GM23338 (cell line): ENCODE measurements at regions not wholly inside any gene's neighbourhood (a gene's known extent, or its start where the extent isn't known, plus 50 kb on each side); places are given as distances from the start of the nearest gene placed in this dataset.

Experiments
- ATAC-seq: fragments of 200-7000 bp; cut with Tn5 transposase; 3 replicates; pipeline ENCODE4 v1.9.1; 2020
- DNase-seq: peaks from one replicate; pipeline ENCODE4 v3.0.0-alpha.2; 2015; ENCODE audit warnings: low spot score
- H2AFZ ChIP-seq: fragments of 200-600 bp; sonication (generic); 2 replicates; pipeline ENCODE4 v1.8.0; 2016; ENCODE audit warnings: antibody characterized with exemption, mild to moderate bottlenecking, moderate library complexity
- H3F3A ChIP-seq: fragments of 200-600 bp; sonication (generic); replicated peaks from 2 replicates; pipeline ENCODE4 v1.8.0; 2017; ENCODE audit warnings: antibody characterized with exemption, mixed run types, low read depth
- H3K27ac ChIP-seq: fragments of 200-600 bp; sonication (generic); 2 replicates; pipeline ENCODE4 v1.6.1; 2016; ENCODE audit warnings: low read depth
- H3K27me3 ChIP-seq: fragments of 200-600 bp; sonication (generic); 2 replicates; pipeline ENCODE4 v1.8.0; 2016; ENCODE audit warnings: mild to moderate bottlenecking, mixed run types, moderate library complexity; ENCODE audit not compliant: insufficient read depth
- H3K36me3 ChIP-seq: fragments of 200-600 bp; sonication (generic); 2 replicates; pipeline ENCODE4 v1.8.0; 2016; ENCODE audit warnings: mild to moderate bottlenecking; ENCODE audit not compliant: insufficient read depth
- H3K4me1 ChIP-seq: fragments of 200-600 bp; sonication (generic); 2 replicates; pipeline ENCODE4 v1.8.0; 2016; ENCODE audit warnings: mild to moderate bottlenecking, moderate library complexity; ENCODE audit not compliant: insufficient read depth
- H3K4me2 ChIP-seq: fragments of 200-600 bp; sonication (generic); 2 replicates; pipeline ENCODE4 v1.7.1; 2017; ENCODE audit warnings: mixed run types
- H3K4me3 ChIP-seq: fragments of 200-600 bp; sonication (generic); 2 replicates; pipeline ENCODE4 v1.6.1; 2016; ENCODE audit warnings: mixed run types
- H3K79me2 ChIP-seq: fragments of 200-600 bp; sonication (generic); replicated peaks from 2 replicates; pipeline ENCODE4 v1.8.0; 2017; ENCODE audit warnings: mild to moderate bottlenecking; ENCODE audit not compliant: insufficient read depth
- H3K9me2 ChIP-seq: fragments of 200-600 bp; sonication (generic); 2 replicates; pipeline ENCODE4 v1.8.0; 2017; ENCODE audit not compliant: insufficient read depth
- H4K20me1 ChIP-seq: fragments of 200-600 bp; sonication (generic); replicated peaks from 2 replicates; pipeline ENCODE4 v1.8.0; 2017; ENCODE audit warnings: mild to moderate bottlenecking; ENCODE audit not compliant: insufficient read depth
- H3K27ac Mint-ChIP-seq: 2 replicates; pipeline ENCODE4 v1.8.0; 2020; ENCODE audit warnings: inconsistent platforms, mild to moderate bottlenecking, moderate library complexity, mixed read lengths
- H3K27me3 Mint-ChIP-seq: 3 replicates; pipeline ENCODE4 v1.8.0; 2022; ENCODE audit warnings: low read depth, mild to moderate bottlenecking, moderate library complexity, mixed read lengths, inconsistent platforms; ENCODE audit not compliant: insufficient read depth, poor library complexity
- H3K36me3 Mint-ChIP-seq: 3 replicates; pipeline ENCODE4 v1.8.0; 2021; ENCODE audit warnings: low read depth, mild to moderate bottlenecking, inconsistent platforms, moderate library complexity, mixed read lengths
- H3K4me1 Mint-ChIP-seq: 3 replicates; pipeline ENCODE4 v1.8.0; 2020; ENCODE audit warnings: mild to moderate bottlenecking, inconsistent platforms, mixed read lengths
- H3K4me3 Mint-ChIP-seq: 3 replicates; pipeline ENCODE4 v1.8.0; 2021; ENCODE audit warnings: moderate library complexity, mild to moderate bottlenecking, inconsistent platforms, mixed read lengths
- H3K9me3 Mint-ChIP-seq: 3 replicates; pipeline ENCODE4 v1.8.0; 2020; ENCODE audit warnings: moderate library complexity, mild to moderate bottlenecking, inconsistent platforms, mixed read lengths
- CREB1 ChIP-seq: fragments of 250-450 bp; sonication (Bioruptor Pico); IDR thresholded peaks from 2 replicates; pipeline ENCODE4 v1.5.0; 2020; ENCODE audit warnings: low read depth, mild to moderate bottlenecking, moderate library complexity
- EZH2 ChIP-seq: fragments of 200-600 bp; sonication (generic); IDR thresholded peaks from one replicate; pipeline ENCODE4 v1.8.0; 2017; ENCODE audit warnings: antibody characterized with exemption, mild to moderate bottlenecking, low read depth; ENCODE audit not compliant: unreplicated experiment
- JUNB ChIP-seq: IDR thresholded peaks from one replicate; pipeline ENCODE4 v1.6.1; 2016; ENCODE audit warnings: antibody characterized with exemption; ENCODE audit not compliant: unreplicated experiment
- NANOG ChIP-seq: IDR thresholded peaks from 2 replicates; pipeline ENCODE4 v1.6.1; 2016; ENCODE audit warnings: antibody characterized with exemption, borderline replicate concordance
- POLR2AphosphoS5 ChIP-seq: IDR thresholded peaks from 2 replicates; pipeline ENCODE4 v1.6.1; 2016; ENCODE audit warnings: antibody characterized with exemption, low read depth
- STAT1 ChIP-seq: IDR thresholded peaks from one replicate; pipeline ENCODE4 v1.6.1; 2016; ENCODE audit warnings: antibody characterized with exemption; ENCODE audit not compliant: unreplicated experiment
- ZNF114 ChIP-seq: fragments of 250-450 bp; sonication (Bioruptor Pico); IDR thresholded peaks from 2 replicates; pipeline ENCODE4 v1.5.0; 2020; ENCODE audit warnings: mild to moderate bottlenecking, moderate library complexity
- ZNF331 ChIP-seq: fragments of 250-450 bp; sonication (Bioruptor Pico); IDR thresholded peaks from 2 replicates; pipeline ENCODE4 v1.5.0; 2020; ENCODE audit warnings: low read depth, mild to moderate bottlenecking, moderate library complexity
- TF ChIP-seq, protein P1 (sequence below): IDR thresholded peaks from one replicate; pipeline ENCODE4 v1.6.1; 2018; ENCODE audit warnings: antibody characterized with exemption; ENCODE audit not compliant: unreplicated experiment
- TF ChIP-seq, protein P2 (sequence below), 2 experiments: fragments of 200-600 bp in 1 of 2; sonication (generic) in 1 of 2; conservative IDR thresholded peaks; 2 replicates each; pipeline versions ENCODE4 v1.5.1 to v1.6.1; 2016 to 2017; ENCODE audit warnings: antibody characterized with exemption in 2 of 2, low read depth in 2 of 2, mild to moderate bottlenecking in 2 of 2, moderate library complexity in 1 of 2
- TF ChIP-seq, protein P3 (sequence below): IDR thresholded peaks from 2 replicates; pipeline ENCODE4 v1.6.1; 2016; ENCODE audit warnings: antibody characterized with exemption
- TF ChIP-seq, protein P4 (sequence below): fragments of 250-450 bp; sonication (Bioruptor Pico); IDR thresholded peaks from 2 replicates; pipeline ENCODE4 v1.5.0; 2020; ENCODE audit warnings: mild to moderate bottlenecking, moderate library complexity

DNA sequence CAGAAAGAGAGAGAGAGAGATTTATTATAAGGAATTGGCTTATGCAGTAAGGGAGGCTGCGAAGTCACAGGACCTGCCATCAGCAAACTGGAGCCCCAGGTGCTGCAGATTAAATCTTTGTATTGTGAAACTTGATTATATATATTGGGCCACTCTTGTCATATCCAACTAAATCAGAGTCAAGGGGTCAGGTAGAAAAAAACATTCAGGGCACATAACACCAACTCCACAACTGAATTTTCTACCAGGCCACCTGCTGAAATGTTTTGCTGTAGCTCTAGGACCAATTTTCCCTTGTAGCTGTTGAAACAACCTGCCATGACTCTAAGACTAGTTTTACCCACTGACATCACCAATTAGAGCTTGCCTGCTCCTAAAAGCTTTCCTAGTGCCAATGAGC lies 1240.8 kb downstream of the SLC16A7 start:
- Histone ChIP-seq H3K27ac (no peak overlapping the region), H3K27me3 (no peaks in the 10 kb centered on the region), H3K4me2 (no peak overlapping the region), H3K36me3 (no peaks in the 10 kb centered on the region), H3K4me1 (peaks cover 7% of the 10 kb centered on the region), H3F3A (no peaks in the 10 kb centered on the region), H4K20me1 (no peaks in the 10 kb centered on the region), H3K4me3 (no peak overlapping the region), H3K9me2 (no peaks in the 10 kb centered on the region), H3K79me2 (no peaks in the 10 kb centered on the region), H2AFZ (no peak overlapping the region)
- no peaks in the 10 kb centered on the region for H3K27me3 Mint-ChIP-seq
- no peak for TF ChIP-seq ZNF331 (CRISPR knock-in tag)
- TF ChIP-seq STAT1, result no peak
- no peak for TF ChIP-seq NANOG
- TF ChIP-seq JUNB, result no peak
- TF ChIP-seq POLR2AphosphoS5, result no peak
- TF ChIP-seq CREB1 (CRISPR knock-in tag), result no peak
- TF ChIP-seq, protein P1, sequence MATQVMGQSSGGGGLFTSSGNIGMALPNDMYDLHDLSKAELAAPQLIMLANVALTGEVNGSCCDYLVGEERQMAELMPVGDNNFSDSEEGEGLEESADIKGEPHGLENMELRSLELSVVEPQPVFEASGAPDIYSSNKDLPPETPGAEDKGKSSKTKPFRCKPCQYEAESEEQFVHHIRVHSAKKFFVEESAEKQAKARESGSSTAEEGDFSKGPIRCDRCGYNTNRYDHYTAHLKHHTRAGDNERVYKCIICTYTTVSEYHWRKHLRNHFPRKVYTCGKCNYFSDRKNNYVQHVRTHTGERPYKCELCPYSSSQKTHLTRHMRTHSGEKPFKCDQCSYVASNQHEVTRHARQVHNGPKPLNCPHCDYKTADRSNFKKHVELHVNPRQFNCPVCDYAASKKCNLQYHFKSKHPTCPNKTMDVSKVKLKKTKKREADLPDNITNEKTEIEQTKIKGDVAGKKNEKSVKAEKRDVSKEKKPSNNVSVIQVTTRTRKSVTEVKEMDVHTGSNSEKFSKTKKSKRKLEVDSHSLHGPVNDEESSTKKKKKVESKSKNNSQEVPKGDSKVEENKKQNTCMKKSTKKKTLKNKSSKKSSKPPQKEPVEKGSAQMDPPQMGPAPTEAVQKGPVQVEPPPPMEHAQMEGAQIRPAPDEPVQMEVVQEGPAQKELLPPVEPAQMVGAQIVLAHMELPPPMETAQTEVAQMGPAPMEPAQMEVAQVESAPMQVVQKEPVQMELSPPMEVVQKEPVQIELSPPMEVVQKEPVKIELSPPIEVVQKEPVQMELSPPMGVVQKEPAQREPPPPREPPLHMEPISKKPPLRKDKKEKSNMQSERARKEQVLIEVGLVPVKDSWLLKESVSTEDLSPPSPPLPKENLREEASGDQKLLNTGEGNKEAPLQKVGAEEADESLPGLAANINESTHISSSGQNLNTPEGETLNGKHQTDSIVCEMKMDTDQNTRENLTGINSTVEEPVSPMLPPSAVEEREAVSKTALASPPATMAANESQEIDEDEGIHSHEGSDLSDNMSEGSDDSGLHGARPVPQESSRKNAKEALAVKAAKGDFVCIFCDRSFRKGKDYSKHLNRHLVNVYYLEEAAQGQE, result no peak
- TF ChIP-seq, protein P2, sequence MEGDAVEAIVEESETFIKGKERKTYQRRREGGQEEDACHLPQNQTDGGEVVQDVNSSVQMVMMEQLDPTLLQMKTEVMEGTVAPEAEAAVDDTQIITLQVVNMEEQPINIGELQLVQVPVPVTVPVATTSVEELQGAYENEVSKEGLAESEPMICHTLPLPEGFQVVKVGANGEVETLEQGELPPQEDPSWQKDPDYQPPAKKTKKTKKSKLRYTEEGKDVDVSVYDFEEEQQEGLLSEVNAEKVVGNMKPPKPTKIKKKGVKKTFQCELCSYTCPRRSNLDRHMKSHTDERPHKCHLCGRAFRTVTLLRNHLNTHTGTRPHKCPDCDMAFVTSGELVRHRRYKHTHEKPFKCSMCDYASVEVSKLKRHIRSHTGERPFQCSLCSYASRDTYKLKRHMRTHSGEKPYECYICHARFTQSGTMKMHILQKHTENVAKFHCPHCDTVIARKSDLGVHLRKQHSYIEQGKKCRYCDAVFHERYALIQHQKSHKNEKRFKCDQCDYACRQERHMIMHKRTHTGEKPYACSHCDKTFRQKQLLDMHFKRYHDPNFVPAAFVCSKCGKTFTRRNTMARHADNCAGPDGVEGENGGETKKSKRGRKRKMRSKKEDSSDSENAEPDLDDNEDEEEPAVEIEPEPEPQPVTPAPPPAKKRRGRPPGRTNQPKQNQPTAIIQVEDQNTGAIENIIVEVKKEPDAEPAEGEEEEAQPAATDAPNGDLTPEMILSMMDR (conservative IDR thresholded peaks at IDR 0.05; ENCODE audit: low read depth in 2 of 2), result no peak
- TF ChIP-seq, protein P3, sequence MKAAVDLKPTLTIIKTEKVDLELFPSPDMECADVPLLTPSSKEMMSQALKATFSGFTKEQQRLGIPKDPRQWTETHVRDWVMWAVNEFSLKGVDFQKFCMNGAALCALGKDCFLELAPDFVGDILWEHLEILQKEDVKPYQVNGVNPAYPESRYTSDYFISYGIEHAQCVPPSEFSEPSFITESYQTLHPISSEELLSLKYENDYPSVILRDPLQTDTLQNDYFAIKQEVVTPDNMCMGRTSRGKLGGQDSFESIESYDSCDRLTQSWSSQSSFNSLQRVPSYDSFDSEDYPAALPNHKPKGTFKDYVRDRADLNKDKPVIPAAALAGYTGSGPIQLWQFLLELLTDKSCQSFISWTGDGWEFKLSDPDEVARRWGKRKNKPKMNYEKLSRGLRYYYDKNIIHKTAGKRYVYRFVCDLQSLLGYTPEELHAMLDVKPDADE, result no peak
- no peak for TF ChIP-seq ZNF114 (CRISPR knock-in tag)
- TF ChIP-seq, protein P4, sequence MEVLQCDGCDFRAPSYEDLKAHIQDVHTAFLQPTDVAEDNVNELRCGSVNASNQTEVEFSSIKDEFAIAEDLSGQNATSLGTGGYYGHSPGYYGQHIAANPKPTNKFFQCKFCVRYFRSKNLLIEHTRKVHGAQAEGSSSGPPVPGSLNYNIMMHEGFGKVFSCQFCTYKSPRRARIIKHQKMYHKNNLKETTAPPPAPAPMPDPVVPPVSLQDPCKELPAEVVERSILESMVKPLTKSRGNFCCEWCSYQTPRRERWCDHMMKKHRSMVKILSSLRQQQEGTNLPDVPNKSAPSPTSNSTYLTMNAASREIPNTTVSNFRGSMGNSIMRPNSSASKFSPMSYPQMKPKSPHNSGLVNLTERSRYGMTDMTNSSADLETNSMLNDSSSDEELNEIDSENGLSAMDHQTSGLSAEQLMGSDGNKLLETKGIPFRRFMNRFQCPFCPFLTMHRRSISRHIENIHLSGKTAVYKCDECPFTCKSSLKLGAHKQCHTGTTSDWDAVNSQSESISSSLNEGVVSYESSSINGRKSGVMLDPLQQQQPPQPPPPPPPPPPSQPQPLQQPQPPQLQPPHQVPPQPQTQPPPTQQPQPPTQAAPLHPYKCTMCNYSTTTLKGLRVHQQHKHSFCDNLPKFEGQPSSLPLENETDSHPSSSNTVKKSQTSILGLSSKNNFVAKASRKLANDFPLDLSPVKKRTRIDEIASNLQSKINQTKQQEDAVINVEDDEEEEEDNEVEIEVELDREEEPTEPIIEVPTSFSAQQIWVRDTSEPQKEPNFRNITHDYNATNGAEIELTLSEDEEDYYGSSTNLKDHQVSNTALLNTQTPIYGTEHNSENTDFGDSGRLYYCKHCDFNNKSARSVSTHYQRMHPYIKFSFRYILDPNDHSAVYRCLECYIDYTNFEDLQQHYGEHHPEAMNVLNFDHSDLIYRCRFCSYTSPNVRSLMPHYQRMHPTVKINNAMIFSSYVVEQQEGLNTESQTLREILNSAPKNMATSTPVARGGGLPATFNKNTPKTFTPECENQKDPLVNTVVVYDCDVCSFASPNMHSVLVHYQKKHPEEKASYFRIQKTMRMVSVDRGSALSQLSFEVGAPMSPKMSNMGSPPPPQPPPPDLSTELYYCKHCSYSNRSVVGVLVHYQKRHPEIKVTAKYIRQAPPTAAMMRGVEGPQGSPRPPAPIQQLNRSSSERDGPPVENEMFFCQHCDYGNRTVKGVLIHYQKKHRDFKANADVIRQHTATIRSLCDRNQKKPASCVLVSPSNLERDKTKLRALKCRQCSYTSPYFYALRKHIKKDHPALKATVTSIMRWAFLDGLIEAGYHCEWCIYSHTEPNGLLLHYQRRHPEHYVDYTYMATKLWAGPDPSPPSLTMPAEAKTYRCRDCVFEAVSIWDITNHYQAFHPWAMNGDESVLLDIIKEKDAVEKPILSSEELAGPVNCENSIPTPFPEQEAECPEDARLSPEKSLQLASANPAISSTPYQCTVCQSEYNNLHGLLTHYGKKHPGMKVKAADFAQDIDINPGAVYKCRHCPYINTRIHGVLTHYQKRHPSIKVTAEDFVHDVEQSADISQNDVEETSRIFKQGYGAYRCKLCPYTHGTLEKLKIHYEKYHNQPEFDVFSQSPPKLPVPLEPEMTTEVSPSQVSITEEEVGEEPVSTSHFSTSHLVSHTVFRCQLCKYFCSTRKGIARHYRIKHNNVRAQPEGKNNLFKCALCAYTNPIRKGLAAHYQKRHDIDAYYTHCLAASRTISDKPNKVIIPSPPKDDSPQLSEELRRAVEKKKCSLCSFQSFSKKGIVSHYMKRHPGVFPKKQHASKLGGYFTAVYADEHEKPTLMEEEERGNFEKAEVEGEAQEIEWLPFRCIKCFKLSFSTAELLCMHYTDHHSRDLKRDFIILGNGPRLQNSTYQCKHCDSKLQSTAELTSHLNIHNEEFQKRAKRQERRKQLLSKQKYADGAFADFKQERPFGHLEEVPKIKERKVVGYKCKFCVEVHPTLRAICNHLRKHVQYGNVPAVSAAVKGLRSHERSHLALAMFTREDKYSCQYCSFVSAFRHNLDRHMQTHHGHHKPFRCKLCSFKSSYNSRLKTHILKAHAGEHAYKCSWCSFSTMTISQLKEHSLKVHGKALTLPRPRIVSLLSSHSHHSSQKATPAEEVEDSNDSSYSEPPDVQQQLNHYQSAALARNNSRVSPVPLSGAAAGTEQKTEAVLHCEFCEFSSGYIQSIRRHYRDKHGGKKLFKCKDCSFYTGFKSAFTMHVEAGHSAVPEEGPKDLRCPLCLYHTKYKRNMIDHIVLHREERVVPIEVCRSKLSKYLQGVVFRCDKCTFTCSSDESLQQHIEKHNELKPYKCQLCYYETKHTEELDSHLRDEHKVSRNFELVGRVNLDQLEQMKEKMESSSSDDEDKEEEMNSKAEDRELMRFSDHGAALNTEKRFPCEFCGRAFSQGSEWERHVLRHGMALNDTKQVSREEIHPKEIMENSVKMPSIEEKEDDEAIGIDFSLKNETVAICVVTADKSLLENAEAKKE (CRISPR knock-in tag), result no peak
- TF ChIP-seq EZH2, result no peak
- ATAC-seq (no peak), DNase-seq (no peak)
- no peaks in the 10 kb centered on the region for H3K36me3 Mint-ChIP-seq
- no peaks in the 10 kb centered on the region for H3K9me3 Mint-ChIP-seq
- no peak overlapping the region for H3K27ac Mint-ChIP-seq
- H3K4me1 Mint-ChIP-seq, result peaks cover 16% of the 10 kb centered on the region
- no peak overlapping the region for H3K4me3 Mint-ChIP-seq
